ENCODE measurements at regions not wholly inside any gene's neighbourhood (a gene's known extent, or its start where the extent isn't known, plus 50 kb on each side); places are given as distances from the start of the nearest gene placed in this dataset.

DNA sequence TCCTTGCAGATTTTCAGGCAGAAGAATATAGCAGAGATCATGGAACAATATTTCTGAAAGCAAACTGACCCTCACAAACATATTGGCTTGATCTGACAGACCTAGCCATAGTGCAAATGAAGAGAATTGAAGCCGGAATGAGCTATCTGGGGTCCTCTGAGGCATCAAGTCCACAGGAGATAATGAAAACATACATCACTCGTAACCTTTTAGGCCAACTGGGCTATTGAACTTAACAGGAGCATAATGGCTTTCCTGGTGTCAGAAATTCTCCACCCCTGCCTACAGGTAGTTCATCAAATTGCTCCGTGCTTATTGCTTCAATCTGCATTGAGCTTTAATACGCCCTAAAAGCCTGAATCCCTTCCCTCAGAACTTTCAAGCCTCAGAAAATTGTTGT, 1414.6 kb upstream of the TENM4 start:
- 88 to 100% methylated on average over 2 to 4 of the region's 4 CpGs for WGBS, 2 experiments (ENCODE audit: insufficient coverage in 1 of 2, insufficient read length in 1 of 2)
- Histone ChIP-seq H3K36me3 (ENCODE audit: control insufficient read depth, insufficient read depth, low read length) (no peaks in the 10 kb centered on the region), H3K9me3 (ENCODE audit: control insufficient read depth, low read length) (no peaks in the 10 kb centered on the region), H3K4me1 (ENCODE audit: control insufficient read depth, insufficient read depth, low read length) (no peaks in the 10 kb centered on the region), H3K27ac (ENCODE audit: low read depth, low read length) (no peak overlapping the region), H3K9ac (ENCODE audit: extremely low read depth, low read length, poor library complexity, severe bottlenecking) (no peak overlapping the region), H3K27me3 (ENCODE audit: control insufficient read depth, insufficient read depth, low read length, poor library complexity, severe bottlenecking) (no peaks in the 10 kb centered on the region), H3K4me3 (ENCODE audit: low read length) (no peak overlapping the region)
- Mint-ChIP-seq H3K4me1 (no peaks in the 10 kb centered on the region), H3K27me3 (ENCODE audit: insufficient read depth) (no peaks in the 10 kb centered on the region), H3K27ac (no peak overlapping the region), H3K9me3 (no peaks in the 10 kb centered on the region), H3K36me3 (ENCODE audit: low read depth) (no peaks in the 10 kb centered on the region), H3K4me3 (no peak overlapping the region)
- no peak for DNase-seq
- TF ChIP-seq, protein P1, sequence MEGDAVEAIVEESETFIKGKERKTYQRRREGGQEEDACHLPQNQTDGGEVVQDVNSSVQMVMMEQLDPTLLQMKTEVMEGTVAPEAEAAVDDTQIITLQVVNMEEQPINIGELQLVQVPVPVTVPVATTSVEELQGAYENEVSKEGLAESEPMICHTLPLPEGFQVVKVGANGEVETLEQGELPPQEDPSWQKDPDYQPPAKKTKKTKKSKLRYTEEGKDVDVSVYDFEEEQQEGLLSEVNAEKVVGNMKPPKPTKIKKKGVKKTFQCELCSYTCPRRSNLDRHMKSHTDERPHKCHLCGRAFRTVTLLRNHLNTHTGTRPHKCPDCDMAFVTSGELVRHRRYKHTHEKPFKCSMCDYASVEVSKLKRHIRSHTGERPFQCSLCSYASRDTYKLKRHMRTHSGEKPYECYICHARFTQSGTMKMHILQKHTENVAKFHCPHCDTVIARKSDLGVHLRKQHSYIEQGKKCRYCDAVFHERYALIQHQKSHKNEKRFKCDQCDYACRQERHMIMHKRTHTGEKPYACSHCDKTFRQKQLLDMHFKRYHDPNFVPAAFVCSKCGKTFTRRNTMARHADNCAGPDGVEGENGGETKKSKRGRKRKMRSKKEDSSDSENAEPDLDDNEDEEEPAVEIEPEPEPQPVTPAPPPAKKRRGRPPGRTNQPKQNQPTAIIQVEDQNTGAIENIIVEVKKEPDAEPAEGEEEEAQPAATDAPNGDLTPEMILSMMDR (conservative IDR thresholded peaks at IDR 0.05): no peak

DNA sequence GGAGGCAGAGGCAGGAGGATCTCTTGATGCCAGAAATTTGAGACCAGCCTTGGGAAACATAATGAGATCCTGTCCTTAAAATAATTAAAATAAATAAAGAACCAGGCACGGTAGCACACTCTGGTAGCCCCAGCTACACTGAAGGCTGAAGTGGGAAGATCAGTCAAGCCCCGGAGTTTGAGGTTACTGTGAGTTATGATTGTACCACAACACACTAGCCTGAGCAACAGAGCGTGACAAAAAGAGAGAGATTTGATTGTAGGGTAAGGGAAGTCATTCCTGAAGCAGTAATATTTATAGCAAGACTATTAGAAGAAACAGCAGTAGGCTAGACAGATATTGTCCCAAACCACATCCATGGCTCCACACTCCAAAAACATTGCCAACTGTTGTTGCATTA, 1408.4 kb upstream of the TENM4 start:
- Mint-ChIP-seq H3K27me3 (ENCODE audit: insufficient read depth) (no peaks in the 10 kb centered on the region), H3K36me3 (ENCODE audit: low read depth) (no peaks in the 10 kb centered on the region), H3K9me3 (no peaks in the 10 kb centered on the region), H3K4me1 (peaks cover 13% of the 10 kb centered on the region), H3K4me3 (no peak overlapping the region), H3K27ac (no peak overlapping the region)
- DNase-seq: no peak
- H3K27me3 ChIP-seq (ENCODE audit: control insufficient read depth, insufficient read depth, low read length, poor library complexity, severe bottlenecking): no peaks in the 10 kb centered on the region
- no peak overlapping the region for H3K9ac ChIP-seq (ENCODE audit: extremely low read depth, low read length, poor library complexity, severe bottlenecking)
- H3K9me3 ChIP-seq (ENCODE audit: control insufficient read depth, low read length): no peaks in the 10 kb centered on the region
- TF ChIP-seq, protein P1 (conservative IDR thresholded peaks at IDR 0.05): no peak
- H3K4me1 ChIP-seq (ENCODE audit: control insufficient read depth, insufficient read depth, low read length): no peaks in the 10 kb centered on the region
- H3K27ac ChIP-seq (ENCODE audit: low read depth, low read length): no peak overlapping the region
- H3K4me3 ChIP-seq (ENCODE audit: low read length): no peak overlapping the region
- WGBS, 2 experiments (ENCODE audit: insufficient coverage in 1 of 2, insufficient read length in 1 of 2): 80 to 92% methylated on average over 1 to 2 of the region's 3 CpGs
- H3K36me3 ChIP-seq (ENCODE audit: control insufficient read depth, insufficient read depth, low read length): no peaks in the 10 kb centered on the region

DNA sequence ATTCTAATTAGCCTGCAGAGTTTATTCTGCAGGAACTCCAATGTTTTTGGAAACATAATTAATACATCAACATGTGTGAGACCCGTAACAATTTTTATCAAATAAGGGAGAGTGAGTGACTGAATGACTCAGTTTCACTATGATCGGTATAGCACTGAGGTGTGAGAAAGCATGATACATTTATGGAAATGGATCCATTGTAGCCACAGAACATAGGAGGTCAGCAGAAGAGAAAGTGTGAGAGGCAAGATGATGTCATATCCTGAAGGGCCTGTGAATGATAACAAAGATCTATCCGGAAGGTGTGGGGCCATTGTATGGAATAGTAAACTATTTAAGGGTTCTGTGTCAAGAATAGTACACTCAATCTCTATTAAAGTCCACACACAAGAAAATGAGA, 1406.1 kb upstream of the TENM4 start:
- no peaks in the 10 kb centered on the region for H3K36me3 ChIP-seq (ENCODE audit: control insufficient read depth, insufficient read depth, low read length)
- no peaks in the 10 kb centered on the region for H3K27me3 ChIP-seq (ENCODE audit: control insufficient read depth, insufficient read depth, low read length, poor library complexity, severe bottlenecking)
- H3K4me3 ChIP-seq (ENCODE audit: low read length): no peak overlapping the region
- WGBS, 2 experiments (ENCODE audit: insufficient coverage in 1 of 2, insufficient read length in 1 of 2): 71 to 77% methylated on average over 2 to 3 of the region's 3 CpGs
- H3K9ac ChIP-seq (ENCODE audit: extremely low read depth, low read length, poor library complexity, severe bottlenecking): no peak overlapping the region
- no peaks in the 10 kb centered on the region for H3K4me1 ChIP-seq (ENCODE audit: control insufficient read depth, insufficient read depth, low read length)
- no peak overlapping the region for H3K4me3 Mint-ChIP-seq
- H3K4me1 Mint-ChIP-seq: peaks cover 14% of the 10 kb centered on the region
- H3K36me3 Mint-ChIP-seq (ENCODE audit: low read depth): no peaks in the 10 kb centered on the region
- TF ChIP-seq, protein P1 (conservative IDR thresholded peaks at IDR 0.05): no peak
- H3K27me3 Mint-ChIP-seq (ENCODE audit: insufficient read depth): no peaks in the 10 kb centered on the region
- DNase-seq: no peak
- H3K27ac Mint-ChIP-seq: no peak overlapping the region
- H3K9me3 ChIP-seq (ENCODE audit: control insufficient read depth, low read length): no peaks in the 10 kb centered on the region
- no peak overlapping the region for H3K27ac ChIP-seq (ENCODE audit: low read depth, low read length)
- H3K9me3 Mint-ChIP-seq: no peaks in the 10 kb centered on the region

Data from endodermal cell (in vitro differentiated cells).